Activated CD4-positive, alpha-beta T cell treated with anti-CD3 and anti-CD28 coated beads, Interleukin-2, amount 50 U/mL, for 4 hours (primary cell): ENCODE measurements at regions not wholly inside any gene's neighbourhood (a gene's known extent, or its start where the extent isn't known, plus 50 kb on each side); places are given as distances from the start of the nearest gene placed in this dataset.

ENCODE experiments used
- DNase-seq, 2 experiments: peaks; one replicate each; pipeline ENCODE4 v3.0.0-alpha.2; 2020

DNA sequence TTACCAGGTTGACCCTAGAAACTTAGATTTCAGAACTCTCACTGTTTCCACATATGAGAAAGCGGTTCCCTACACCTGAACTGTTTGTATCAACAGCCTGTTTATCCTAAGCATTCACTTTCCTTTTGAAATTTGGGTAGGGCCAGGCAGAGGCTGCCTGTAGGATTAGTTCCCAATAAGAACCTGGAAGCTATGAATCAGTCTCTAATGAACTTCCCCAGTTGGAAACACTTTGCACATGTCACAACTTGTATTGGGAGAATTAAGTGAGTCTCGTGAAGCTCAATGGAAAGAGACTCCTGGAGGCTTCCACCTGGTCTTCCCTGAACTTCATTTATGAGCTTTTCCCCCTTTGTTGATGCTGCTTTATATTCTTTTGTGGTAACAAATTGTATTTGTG, 486.6 kb upstream of the HS6ST1 start:
- no peak for DNase-seq

DNA sequence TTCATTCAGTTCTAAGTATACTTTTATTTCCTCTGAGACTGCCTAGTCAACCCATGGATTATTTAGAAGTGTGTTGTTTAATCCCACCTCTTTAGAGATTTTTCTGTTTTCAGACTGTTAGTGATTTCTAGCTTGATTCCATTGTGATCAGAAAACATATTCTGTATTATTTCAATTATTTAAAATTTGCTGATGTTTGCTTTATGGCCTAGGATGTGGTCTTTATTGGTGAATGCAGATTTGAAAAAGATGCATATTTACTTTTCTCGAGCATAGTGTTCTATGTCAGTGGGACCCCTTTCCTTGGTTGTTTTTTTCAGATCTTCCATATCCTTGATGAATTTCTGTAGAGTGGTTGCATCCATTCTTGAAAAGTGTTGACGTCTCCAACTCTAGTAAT, 487.2 kb upstream of the HS6ST1 start:
- no peak for DNase-seq

DNA sequence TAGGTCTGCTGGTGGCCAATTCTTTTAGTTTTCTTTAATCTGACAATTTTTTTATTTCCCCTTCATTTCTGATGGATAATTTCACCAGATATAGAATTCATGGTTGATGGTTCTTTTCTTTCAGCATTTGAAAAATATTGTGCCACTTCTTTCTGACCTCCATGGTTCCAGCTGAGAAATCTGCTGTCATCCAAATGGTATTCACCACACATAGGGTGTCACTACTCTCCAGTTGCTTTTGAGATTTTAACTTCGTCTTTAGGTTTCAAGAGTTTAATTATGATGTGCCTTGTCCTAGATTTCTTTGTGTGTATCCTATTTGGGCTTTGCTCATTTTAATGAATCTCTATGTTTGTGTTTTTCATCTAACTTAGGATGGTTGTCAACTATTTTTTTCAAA, 488.6 kb upstream of the HS6ST1 start:
- DNase-seq: no peak

DNA sequence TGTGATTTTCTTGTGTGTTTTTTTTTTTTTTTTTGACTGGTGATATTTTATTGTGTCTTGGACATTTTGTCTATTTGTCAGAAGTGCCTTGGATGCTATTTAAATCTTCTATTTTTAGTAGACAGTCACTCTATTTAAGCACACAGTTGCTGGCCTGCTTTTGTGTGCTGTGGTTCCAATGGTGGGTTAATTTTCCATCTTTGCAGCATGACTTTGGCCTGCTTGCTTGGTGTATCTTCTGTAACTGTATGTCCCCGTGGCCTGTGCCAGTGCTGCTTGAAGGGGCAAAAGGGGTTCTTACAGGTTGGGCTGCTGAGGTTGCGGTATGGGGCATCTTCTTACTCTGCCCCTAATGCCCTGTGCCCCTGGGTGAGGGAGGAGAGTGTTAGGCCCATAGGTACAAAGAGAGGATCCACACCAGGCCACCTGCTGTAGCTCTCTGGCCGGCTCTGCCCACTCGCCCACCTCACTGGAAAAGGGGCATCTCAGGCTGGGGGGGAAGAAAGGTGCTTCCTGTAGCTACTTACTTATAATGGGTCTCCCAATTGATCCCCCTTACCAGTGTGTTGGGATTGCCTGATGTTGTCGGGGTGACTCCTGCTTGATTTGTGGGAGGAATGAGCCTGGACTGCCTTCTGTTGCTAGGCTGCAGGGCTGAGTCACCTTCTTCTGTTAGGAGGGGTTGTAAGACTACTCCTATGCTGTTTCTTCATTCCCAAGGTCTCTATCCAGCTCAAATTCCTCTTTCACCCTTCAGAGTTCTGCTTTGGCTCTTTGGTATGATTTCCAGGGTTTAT, 490.0 kb upstream of the HS6ST1 start:
- DNase-seq: no peak

DNA sequence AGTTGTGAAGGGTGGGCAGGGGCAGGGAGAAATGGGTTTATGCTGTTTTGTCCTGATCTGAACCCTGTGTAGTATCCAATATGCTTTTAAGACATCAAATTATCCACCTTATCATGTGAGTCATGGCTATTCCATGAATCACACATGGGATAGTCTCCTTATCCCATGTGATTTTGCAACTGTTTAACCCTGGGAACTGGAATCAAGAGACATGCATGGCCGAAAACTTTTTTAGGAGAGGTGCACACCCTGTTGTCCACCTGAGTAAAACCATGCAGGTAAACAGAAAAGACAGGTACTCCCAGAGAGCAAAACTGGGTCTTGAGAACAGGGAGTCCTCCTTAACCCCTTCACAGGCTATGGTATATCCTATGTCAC, 490.6 kb upstream of the HS6ST1 start:
- DNase-seq: no peak

DNA sequence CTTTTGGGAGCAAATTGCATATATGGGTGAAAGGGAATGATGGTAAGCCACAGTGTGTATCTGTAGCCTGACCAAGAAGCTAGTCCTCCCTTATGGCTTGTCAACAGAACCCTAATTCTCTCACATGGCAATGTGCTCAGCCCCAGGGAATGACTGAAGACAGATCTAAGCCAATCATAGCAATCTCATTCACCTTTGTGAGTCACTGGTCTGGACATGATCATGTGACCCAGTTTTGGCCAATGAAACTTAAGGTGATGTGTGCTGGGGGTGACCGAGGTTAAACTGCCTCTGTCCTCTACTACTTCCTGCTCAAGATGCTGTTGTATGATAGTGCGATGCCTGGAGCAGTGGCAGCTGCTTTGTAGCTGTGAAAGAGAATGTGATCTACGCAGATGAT, 491.2 kb upstream of the HS6ST1 start:
- DNase-seq: no peak

DNA sequence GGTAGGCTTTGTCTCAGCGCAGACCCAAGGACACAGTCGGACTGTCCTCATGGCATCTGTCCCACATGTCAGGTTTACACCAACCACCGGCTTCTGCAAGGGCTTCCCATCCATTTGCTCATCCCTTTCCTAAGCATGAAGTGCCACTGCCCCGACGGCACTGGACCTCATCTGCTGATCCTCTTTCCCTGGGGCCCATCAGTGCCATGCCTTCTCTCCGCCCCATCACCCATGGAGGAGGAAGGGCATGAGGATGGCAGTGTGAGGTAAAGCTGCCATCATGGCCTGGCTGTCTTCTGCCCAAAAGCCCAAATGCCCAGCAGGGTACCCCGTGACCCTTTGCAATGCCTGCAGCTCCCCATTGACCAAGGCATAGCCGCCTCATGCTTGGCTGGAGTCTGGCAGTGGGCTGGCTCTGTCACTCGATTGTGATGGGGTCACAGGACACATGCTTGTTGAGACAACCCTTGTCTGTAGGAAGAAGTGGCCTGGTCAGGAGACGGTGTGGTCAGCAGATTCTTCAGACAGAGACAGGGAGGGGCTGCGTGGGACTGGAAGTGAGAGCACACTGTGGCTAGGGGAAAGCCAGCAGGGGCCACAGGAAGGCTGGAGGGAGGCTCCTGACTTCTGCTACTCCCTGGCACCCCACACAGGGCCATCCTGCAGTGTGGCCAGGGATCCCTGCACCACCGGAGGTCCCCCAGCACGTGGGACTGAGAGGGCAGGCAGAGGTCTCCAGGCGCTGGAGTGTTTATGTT, 493.7 kb upstream of the HS6ST1 start:
- DNase-seq: no peak

DNA sequence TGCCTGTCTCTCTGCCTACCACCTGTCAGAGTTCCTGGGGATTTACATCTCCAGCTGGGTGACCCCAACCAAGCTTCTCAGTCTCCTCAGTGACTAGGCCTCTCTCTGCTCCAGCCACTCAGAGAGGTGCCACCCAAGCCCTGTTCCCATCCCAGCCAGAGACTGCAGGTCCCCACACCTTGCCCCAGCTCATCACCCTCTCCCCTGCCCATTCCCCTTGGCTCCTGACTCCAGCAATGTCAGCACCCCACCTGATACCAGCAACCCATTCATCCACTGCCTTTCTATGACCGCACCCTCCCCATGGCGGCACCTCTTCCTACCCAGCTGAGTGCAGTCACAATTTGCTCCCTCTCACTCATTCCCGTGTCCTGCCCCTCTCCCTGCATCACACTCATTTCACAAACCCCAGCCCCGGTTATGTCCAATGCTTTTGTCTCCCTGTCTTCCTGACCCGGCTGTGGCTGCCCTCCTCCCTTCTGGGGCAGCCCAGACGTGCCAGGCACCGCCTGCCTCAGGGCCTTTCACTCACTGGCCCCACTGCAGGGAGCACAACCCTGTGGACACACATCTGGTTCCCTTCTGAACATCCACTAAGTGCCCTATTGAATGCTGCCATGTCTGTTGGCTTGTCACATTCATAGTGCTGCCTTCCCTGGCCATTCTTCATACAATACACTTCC, 494.8 kb upstream of the HS6ST1 start:
- no peak for DNase-seq

DNA sequence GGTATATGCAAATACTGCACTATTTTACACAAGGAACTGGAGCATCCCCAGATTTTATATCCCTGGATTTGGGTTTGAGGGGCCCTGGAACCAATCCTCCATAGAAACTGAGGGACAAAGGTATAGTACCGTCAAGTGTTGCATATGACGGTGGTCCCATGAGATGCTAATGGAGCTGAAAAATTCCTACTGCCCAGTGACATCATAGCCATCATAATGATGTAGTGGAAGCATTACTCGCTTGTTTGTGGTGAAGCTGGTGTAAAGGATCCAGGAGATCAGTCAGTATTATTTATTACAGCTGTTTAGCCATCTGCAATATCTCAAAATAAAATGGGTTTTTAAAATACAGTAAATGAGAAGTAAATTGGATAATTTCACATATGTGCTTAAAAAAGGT, 496.6 kb upstream of the HS6ST1 start:
- no peak for DNase-seq

DNA sequence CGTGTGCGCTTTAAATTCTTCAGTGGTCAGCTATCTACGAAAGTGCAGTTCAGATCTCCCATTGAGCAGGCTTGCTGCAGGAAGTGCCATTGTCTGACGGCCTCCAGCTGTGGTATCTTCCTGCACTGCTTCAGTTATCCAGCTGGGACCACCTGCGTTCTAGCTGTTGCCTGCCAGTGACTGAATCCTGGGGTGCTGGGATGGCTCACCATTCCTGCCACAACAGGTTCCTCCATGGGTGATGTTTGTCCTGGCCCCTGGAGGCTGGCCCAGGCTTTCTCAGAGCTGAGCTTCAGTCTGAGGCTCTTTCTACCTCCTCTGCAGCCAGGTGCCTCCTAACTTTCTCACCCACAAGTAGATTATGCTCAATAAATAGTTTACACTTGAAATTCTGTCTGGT, 498.5 kb upstream of the HS6ST1 start:
- DNase-seq: no peak

DNA sequence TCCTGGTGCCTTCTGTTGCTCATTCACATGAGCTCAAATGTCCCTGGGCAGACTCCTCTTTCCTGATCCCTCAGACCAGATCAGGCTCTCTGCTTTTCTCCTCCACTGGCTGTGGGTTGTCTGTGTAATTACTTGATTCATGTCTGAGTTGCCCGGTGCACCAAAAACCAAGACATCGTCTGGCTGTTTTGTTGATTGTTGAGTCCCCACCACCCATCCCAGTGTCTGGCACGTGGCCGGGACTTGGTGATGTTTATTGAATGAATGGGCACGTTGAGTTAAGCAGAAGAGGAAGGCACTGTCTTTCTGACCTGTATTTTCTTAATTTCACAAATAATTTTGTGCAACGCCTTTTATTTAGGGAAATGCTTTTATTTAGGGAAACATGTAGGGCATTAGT, 499.1 kb upstream of the HS6ST1 start:
- DNase-seq: no peak

DNA sequence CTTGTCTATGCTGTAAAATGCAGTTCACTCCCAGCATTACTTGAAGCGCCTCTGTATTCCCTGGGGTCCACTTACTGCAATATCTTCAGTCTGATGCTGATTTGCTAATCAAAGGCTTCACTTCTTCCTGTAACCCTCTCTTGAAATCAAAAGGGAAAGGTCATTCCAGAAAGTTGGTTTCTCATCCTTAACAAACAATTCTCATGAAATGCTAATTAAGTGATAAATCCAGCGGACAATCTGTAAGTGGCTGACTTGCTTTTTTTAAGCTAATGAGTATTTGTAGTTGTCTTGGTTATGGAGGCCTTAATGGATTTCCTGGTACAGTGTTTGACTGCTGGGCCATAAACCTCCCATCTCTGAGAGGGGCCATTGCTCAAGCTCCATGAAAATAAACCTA, 499.6 kb upstream of the HS6ST1 start:
- DNase-seq: no peak

DNA sequence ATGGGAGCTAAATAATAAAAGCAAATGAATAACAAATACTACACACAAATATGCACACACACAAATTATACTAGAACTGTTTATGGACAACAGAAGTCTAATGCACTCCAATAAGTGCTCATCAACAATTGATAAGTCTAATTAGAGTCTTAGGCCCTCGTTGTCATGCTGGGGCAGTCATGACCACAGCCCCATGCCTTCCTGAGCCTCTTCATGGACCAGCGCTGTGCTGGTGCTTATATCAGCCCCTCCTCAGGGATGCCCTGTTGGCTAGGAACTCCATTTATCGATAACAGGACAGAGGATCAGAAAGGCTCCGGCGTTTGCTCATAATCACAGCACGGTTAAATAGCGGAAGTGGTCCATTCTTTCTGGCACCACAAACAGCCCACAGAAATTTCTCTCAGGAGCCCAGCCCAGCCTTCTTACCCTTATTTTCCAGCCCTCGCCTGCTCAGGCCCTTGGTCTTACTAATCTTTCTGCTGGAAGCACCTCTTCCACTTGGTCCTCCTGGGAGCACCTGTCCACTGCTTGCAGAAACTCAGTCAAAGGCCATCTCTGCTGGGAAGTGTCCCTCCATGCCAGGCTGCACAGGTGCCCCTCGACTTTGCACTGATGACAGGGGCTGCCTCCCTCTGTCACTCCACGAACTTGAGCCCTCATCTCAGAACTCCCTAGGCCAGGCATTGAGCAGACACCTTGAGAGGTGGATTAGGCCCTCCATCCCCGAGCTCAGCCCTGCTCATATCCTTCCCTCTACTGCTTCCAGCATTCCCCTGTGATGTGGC, 500.2 kb upstream of the HS6ST1 start:
- DNase-seq: no peak

DNA sequence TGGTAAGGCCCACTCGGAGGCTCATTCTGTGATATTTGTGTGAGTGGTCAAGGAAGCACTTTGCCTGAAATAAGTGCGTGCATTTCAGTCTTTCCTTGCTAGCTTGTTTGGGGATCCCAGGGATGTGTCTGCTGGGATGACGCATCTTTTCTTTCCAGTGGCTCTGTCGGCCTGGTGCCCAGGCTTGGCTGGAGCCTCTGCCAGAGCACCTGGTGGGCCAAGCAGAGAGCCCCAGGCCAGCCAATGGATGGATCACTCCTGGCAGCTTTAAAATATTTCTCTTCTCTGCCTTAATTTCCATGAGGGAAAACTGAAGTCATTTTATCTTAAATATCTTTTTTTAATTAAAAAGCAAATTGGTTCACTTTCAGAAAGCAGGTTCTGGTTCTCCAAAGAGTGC, 501.8 kb upstream of the HS6ST1 start:
- no peak for DNase-seq

DNA sequence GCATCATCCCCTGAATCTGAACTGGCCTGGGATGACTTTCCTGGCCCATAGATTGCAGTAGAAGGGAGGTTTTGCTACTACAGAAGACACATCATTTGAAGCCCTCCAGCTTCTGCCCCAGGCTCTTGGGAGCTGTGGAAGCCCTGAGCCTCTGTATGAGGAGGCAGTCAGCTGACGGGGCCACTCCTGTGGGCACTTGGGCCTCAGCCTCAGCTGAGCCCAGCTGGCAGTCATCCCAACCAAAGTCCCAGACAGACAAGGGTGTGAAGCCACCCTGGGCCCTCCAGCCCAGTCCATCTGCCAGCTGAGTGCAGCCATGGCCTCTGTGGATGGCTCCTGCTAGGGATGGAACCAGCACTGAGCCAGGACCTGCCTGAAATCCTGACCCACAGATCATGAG, 502.3 kb upstream of the HS6ST1 start:
- no peak for DNase-seq

DNA sequence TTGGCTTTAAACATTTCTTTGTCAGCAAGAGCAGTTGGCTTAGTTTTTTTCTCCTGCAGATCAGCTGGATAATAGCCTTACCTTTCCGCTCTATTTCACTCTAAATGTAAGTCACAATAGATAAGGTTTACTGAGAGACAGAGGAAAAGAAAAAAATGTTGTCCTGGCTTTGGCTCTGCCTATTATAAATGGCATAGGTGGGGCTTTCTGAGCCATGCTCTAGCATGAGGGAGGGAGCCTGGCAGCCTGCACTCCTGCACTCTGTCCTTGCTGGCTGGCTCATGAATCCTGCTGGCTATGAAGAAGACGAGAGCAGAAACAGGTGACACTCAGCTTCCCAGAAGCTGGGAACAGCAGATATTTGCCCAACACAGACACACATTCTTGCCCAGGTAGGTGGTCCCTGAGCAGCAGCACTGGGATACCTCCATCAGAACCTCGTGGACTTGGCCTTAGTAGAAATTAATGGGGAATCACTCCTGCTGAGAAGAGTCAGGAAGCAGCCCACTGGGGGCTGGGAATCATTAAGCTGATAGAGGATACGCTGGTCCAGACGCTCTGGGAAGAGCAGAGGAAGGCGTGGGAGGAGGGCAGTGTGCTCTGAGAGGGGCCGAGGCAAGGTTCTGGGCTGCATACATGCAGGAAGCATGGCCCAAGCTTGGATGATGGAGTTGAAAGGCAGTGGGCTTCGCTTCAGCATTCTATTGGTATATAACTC, 514.4 kb upstream of the HS6ST1 start:
- DNase-seq: no peak

DNA sequence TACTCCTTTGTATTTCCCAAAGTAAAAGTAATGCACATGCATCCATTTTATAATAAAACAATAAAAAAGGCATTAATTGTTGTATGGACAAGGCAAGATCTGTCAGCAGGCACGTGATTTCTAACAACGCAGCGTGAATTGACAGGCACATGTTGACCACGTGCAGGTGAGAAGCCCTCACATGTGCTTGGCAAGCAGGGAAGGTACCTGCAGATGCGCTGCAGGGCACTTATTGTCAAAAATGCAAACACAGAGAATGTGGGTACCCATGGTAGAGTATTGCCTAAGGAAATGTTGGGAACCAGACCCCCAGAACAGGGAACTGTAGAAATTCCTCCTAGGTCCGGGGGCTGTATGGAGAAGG, 515.0 kb upstream of the HS6ST1 start:
- DNase-seq: no peak

DNA sequence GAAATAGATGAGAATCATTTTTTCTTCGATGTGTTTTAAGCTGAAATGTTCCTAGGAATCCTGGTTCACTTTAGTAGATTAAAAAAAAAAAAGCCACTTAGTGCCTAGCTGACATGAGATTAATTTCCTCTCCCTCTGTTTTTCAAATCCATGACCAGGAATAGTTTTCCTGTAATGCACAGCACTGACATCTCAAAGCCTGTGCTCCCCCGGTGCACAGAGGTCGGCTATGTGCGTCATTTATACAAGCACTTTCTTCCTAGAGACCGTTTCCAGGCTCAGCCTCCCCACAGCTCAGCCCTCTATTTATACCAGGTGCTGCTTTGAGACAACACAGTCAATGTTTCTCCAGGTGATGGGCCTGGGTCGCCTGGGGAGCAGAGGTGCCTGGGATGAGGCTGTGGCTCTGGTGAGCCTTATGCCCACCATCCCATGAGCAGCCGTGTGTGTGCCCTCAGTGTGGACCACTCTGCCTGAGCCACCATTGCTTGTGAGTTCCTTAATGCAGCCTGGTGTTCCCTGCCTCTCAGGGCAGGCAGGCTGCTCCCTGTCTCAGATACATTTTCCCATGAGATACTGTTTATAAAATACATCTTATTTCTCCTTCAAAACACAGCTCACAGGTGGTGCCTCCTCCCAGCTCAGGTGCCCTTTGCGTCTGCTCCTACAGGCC, 515.7 kb upstream of the HS6ST1 start:
- no peak for DNase-seq

DNA sequence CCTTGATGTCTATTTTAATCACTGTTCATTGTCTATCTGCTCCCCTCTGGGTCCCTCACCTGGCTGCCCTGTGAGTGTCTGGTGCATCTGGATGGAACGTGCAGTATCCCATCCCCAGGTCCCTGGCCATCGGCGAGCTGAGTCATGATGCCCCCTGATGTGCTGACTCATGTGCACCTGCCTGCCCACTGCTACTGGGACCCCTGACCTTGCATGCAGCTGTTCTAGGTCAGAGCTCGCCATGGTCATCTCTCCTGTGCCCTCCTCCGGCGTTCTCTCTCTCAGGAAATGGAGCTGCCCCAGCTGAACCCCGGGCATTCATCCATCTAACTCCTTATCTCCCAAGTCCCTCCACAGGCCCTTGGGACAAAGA, 516.2 kb upstream of the HS6ST1 start:
- DNase-seq: no peak

DNA sequence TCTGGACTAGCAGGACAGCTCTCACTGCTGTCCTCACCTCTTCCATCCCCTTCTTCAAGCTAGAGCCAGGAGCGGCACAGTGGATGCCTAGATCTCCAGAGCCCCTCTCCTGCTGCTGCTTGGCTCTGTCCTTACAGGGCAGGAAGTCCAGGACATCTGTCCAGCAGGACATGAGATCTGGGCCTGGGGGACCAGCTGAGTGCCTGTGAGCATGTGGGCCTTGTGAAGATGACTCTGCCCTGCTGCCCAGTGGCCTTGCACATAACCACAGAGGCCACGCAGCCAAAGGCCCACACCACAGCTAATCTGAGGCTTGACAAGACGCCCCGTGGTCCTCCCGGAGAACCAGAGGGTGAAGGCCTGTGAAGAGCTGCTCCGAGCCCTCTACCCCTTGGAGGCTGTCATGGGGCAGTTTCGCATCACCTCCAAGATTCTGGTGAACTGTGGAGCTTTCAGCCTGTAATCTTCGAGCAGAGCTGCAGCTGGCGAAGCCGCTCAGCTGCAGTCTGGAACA, 516.7 kb upstream of the HS6ST1 start:
- no peak for DNase-seq

DNA sequence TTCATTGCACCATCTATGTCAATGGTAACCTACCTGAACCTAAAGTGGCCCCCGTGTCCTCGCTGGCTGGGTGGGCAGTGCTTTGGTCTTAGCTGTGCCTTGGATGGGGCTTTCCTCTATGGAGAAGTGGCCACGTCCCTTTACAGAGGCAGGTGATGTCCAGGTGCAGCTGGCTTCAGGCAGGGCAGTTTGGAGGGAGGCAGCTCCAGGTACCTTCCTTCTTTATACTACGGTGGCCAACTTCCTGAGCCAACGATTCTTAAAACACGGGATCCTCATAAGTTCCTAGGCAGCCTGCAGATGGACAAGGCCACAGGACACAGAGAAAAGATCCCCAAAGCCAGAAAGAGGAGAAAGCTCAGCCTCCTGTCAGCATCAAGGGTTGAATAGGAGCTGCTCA, 517.3 kb upstream of the HS6ST1 start:
- DNase-seq: no peak

DNA sequence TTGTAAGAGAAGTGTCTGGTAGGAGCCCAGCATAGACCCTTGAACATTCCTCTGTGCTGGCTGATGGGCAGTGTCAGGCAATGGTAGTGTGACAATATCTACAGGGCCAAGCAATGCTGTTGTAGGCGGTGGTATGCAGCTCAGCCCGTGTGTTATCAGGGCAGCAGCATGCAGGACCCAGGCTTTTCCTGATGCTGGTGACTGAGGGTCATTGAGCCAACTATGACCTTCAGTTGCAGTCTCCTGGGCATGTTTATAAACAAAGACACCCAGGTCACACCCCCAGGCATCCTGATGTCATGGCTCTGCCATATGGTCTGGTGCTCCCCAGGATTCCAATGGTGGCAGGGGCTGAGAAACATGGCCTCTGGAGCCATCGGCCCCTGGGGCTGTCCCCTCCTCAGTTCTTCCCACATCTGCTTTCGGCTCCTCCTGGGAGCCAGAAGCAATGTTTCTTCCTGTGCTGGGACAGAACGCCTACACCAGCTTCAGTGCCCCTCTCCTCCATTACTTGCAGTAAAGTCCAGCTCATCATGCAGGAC, 518.0 kb upstream of the HS6ST1 start:
- no peak for DNase-seq
